Activated naive CD8-positive, alpha-beta T cell treated with anti-CD3 and anti-CD28 coated beads, Interleukin-2, amount 10 ng/mL, durations not matched to agents 7 days and 5 days (primary cell): ENCODE measurements at regions not wholly inside any gene's neighbourhood (a gene's known extent, or its start where the extent isn't known, plus 50 kb on each side); places are given as distances from the start of the nearest gene placed in this dataset.
A peak's percentile ranks its signal among the peaks of the same experiment; 100 is the strongest.
"Not testable (repeated sequence)": the region's sequence is repeated elsewhere in the genome, so short reads cannot be mapped to it uniquely, and the experiment has no call there.

Experiments
- ATAC-seq: fragments of 150-1000 bp; cut with Tn5 transposase; one replicate; pipeline ENCODE4 v1.10.0; 2021; ENCODE audit warnings: low read depth, moderate library complexity
- POLR2A ChIA-PET: fragments of 350-600 bp; sonication (Branson Sonifier 250); formaldehyde crosslinking; loops from one replicate; lab custom pipeline; 2021; ENCODE audit warnings: antibody characterized with exemption; lab: Charles Lee
- DNase-seq: peaks from one replicate; pipeline ENCODE4 v3.0.0; 2021
- H3K27ac Mint-ChIP-seq: one replicate; pipeline ENCODE4 v1.8.0; 2022; ENCODE audit warnings: mild to moderate bottlenecking, mixed read lengths
- H3K27me3 Mint-ChIP-seq: one replicate; pipeline ENCODE4 v1.8.0; 2022; ENCODE audit warnings: mild to moderate bottlenecking, moderate library complexity, mixed read lengths
- H3K36me3 Mint-ChIP-seq: one replicate; pipeline ENCODE4 v1.8.0; 2021; ENCODE audit warnings: mild to moderate bottlenecking, mixed read lengths
- H3K4me1 Mint-ChIP-seq: one replicate; pipeline ENCODE4 v1.8.0; 2021; ENCODE audit warnings: mixed read lengths
- H3K4me3 Mint-ChIP-seq: one replicate; pipeline ENCODE4 v1.8.0; 2022; ENCODE audit warnings: mild to moderate bottlenecking, moderate library complexity, mixed read lengths
- H3K9me3 Mint-ChIP-seq: one replicate; pipeline ENCODE4 v1.8.0; 2021; ENCODE audit warnings: mixed read lengths

DNA sequence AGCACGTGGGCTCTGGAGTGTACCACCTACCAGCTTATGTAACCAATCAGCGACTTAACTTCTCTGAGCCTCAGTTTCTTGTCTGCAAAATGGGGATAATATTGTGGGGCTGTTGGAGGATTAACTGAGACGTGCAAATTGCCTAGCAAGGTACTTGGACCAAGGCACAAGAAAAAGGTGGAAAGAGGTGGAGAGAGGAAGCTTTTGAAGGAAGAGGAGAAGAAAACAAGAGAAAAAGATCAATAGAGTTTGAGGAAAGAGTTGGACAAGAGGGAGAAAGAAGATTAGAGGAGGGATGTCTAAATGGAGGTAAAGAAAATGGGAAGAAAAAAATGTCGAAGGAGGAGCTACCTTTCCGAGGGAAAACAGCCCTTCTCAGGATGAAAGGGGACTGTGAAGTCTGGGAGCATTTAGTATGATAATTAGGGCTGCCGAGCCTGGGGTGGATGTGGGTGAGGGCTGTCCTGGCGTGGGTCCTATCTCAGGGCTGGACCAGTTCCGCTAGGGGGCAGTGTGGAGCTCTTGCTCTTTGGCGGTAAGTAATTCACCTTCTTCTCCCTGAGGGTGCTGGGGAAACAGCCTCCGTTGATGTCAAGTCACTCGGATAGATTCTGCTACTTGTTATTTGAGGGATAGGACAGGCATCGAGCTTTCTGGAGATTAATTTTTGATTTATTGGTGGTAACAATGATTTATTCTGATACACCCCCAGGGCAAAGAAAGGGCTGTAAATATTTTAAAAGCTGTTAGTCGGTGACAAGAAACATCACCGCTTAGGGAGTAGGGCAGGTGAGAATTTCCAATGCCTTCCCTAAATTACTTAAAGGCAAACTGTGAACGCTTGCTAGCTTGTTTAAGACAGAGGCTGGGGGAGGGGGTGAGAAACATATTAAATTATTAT lies 79.0 kb upstream of the NFASC start:
- Mint-ChIP-seq H3K4me3 (no peak overlapping the region), H3K27ac (no peak overlapping the region), H3K27me3 (peaks cover 37% of the 10 kb centered on the region), H3K4me1 (peaks cover 9% of the 10 kb centered on the region), H3K9me3 (no peaks in the 10 kb centered on the region), H3K36me3 (no peaks in the 10 kb centered on the region)
- DNase-seq (peak; percentile 82), ATAC-seq (peak; percentile 98)
- POLR2A ChIA-PET = interaction anchor here (0.6 to 1.0 kb wide), 3 partner anchors 11 to 116 kb away, joined by 3 to 6 read pairs (median 3); no protein-coding TSS in a partner anchor

DNA sequence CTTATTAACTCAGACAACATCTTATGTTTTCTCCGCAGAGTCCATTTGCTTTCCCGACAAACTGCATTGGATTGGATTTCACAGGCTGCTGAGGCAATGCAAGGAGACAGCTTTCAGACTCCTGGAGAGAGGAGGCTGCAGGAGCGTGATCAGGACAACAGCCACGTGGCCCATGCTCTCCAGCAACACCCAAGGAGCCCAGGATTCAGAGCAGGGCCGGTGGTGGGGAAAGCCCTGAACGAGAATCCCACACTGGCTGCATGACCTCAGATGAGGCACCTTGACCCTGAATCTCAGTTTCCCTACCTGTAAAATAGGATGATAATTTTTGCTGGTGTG lies 78.3 kb upstream of the NFASC start:
- no peaks in the 10 kb centered on the region for H3K36me3 Mint-ChIP-seq
- ATAC-seq = no peak
- H3K4me3 Mint-ChIP-seq = no peak overlapping the region
- H3K9me3 Mint-ChIP-seq = peaks cover 1% of the 10 kb centered on the region
- H3K27me3 Mint-ChIP-seq = peaks cover 33% of the 10 kb centered on the region
- peaks cover 9% of the 10 kb centered on the region for H3K4me1 Mint-ChIP-seq
- DNase-seq = no peak
- POLR2A ChIA-PET = interaction anchor here (0.6 to 1.0 kb wide), 2 partner anchors 15 to 117 kb away, joined by 3 to 6 read pairs; no protein-coding TSS in a partner anchor
- no peak overlapping the region for H3K27ac Mint-ChIP-seq

DNA sequence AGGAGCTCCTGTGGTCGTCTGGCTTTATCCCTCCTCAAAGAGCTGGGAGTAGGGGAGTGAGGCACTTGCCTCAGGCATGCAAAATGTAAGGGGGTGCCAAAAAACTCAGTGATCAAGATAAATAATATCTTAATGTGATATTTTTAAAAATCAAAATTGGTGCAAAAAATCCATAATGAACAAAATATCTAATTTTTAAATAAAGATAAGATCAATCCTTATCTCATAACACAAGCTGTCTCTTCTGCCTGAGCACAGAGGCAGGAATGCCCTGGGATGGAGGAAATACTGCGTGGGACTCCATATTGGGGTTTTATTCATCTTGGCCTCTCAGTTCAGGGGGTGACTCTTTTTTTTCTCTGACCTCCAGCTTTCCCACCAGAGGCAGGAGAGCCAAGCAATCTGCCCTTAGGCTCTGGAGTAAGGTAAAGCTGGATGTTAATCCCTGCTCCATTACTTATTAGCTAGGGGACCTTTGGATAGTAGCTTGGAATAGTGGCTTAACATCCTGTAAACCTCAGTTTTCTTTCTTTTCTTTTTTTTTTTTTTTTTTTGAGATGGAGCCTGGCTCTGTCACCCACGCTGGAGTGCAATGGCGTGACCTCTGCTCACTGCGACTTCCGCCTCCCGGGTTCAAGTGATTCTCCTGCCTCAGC lies 77.3 kb upstream of the NFASC start:
- Mint-ChIP-seq H3K27ac (no peak overlapping the region), H3K4me3 (no peak overlapping the region), H3K4me1 (peaks cover 9% of the 10 kb centered on the region), H3K27me3 (peaks cover 25% of the 10 kb centered on the region), H3K9me3 (peaks cover 1% of the 10 kb centered on the region), H3K36me3 (no peaks in the 10 kb centered on the region)
- no peak for DNase-seq
- ATAC-seq = no peak
- POLR2A ChIA-PET = no interaction called here

DNA sequence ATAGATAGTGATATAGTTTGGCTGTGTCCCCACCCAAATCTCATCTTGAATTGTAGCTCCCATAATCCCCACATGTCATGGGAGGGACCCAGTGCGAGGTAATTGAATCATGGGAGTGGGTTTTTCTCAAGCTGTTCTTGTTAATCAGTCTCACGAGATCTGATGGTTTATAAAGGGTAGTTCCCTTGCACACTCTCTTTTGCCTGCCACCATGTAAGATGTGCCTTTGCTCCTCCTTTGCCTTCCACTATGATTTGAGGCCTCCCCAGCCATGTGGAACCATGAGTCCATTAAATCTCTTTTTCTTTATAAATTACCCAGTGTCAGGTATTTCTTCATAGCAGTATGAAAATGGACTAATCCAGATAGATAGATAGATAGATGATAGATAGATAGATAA lies 73.8 kb upstream of the NFASC start:
- ATAC-seq, H3K9me3 Mint-ChIP-seq, POLR2A ChIA-PET, DNase-seq, H3K27ac Mint-ChIP-seq, H3K4me3 Mint-ChIP-seq, H3K36me3 Mint-ChIP-seq, H3K4me1 Mint-ChIP-seq: not testable (repeated sequence)
- H3K27me3 Mint-ChIP-seq = peaks cover 18% of the 10 kb centered on the region

DNA sequence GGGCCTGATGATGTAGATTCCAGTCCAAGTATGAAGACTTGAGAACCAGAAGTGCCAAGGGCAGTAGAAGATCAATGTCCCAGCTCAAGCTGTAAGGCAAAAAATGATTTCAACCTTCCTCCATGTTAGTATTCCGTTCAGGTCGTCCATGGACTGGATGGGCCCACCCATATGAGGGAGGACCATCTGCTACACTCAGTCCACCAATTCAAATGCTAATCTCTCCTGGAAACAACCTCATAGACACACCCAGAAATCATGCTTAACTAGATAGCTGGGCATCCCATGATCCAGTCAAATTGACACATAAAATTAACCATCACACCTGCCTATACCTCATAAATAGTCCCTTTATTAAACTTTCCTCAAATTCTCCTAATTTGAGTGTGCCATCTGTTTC lies 73.3 kb upstream of the NFASC start:
- peaks cover 18% of the 10 kb centered on the region for H3K27me3 Mint-ChIP-seq
- ATAC-seq = no peak
- POLR2A ChIA-PET = no interaction called here
- no peak for DNase-seq
- no peaks in the 10 kb centered on the region for H3K36me3 Mint-ChIP-seq
- no peak overlapping the region for H3K4me3 Mint-ChIP-seq
- H3K4me1 Mint-ChIP-seq = peaks cover 5% of the 10 kb centered on the region
- no peak overlapping the region for H3K27ac Mint-ChIP-seq
- H3K9me3 Mint-ChIP-seq = peaks cover 1% of the 10 kb centered on the region

DNA sequence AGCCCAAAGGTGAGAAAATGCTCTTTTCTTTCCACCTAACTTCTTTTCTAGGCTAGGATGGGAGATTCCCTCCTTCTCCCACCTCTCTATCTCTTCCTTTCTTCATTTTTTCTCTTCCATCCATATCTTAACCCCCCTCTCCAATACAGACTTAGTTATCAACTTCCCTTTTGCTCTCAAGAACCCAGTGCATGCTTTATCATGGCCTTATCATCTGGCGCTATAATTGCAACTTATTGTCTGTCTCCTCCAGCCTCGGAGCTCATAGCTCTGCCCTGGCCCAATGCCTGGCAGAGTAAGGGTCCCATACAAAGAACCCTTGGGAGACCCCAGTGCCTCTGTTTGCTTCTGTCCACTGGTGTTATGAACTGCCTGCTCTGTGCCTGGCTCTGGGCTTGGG lies 71.0 kb upstream of the NFASC start:
- no peak for ATAC-seq
- H3K27ac Mint-ChIP-seq = no peak overlapping the region
- no peak overlapping the region for H3K4me3 Mint-ChIP-seq
- H3K36me3 Mint-ChIP-seq = no peaks in the 10 kb centered on the region
- peaks cover 6% of the 10 kb centered on the region for H3K4me1 Mint-ChIP-seq
- POLR2A ChIA-PET = no interaction called here
- peaks cover 1% of the 10 kb centered on the region for H3K9me3 Mint-ChIP-seq
- DNase-seq = no peak
- H3K27me3 Mint-ChIP-seq = peaks cover 12% of the 10 kb centered on the region

DNA sequence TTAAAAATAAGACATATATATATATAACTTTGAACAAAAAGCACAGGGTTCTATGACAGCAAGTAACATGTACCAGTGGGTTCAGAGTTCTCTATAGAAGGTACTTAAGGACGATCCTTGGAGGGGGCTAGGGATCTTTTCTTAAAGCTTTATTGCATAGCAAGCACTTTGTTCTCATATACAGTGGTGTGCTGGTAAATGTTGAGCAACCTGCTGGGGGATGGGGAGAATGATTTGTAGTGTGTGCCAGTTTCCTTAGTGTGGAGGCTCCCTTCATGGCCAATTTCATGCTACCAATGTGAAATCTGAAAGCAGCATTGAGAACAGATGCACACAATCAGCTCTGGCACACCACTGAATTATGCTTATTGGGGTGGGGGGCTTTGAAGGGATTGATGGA lies 69.5 kb upstream of the NFASC start:
- Mint-ChIP-seq H3K27me3 (peaks cover 7% of the 10 kb centered on the region), H3K27ac (no peak overlapping the region), H3K36me3 (no peaks in the 10 kb centered on the region), H3K4me1 (peaks cover 6% of the 10 kb centered on the region), H3K4me3 (no peak overlapping the region), H3K9me3 (peaks cover 1% of the 10 kb centered on the region)
- ATAC-seq (no peak), DNase-seq (no peak)
- POLR2A ChIA-PET = no interaction called here

DNA sequence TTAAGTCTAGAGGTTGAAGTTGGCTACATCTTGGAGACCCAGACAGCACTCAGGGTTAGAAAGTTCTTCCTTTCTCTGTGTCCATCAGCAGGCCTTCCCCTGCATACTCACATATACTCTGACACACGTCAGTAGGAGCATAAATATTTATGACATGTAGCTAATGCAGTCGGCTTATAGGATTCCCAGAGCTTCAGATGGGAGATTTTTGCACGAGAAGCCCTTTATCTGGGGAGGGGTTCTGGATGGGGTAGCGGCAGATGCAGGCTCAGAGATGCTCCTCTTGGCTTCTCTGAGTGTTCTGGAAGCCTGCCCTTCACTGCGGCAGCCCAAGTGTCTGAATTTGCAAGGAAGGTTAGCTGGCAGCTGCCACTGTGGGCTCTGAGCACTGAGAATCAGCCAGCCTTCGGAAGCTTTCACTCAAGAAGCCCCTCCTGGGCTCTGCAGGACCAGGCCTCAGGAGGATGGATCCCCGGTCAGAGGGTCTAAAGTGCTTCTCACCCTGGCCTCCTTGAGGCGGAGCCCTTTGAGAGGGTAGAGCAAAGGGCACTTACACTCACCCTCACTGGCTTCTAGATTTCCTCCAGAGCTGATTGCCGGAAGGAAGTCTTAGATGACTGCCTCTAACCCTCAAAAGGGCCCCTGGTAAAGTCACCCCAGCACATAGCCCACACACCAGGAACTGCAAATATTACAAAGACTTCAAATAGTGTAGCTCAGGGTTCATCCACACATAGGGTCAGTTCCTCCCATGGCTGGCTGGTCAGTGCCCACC lies 68.1 kb upstream of the NFASC start:
- Mint-ChIP-seq H3K9me3 (no peaks in the 10 kb centered on the region), H3K27me3 (peaks cover 7% of the 10 kb centered on the region), H3K4me3 (no peak overlapping the region), H3K27ac (peak overlapping the region; percentile 72), H3K36me3 (no peaks in the 10 kb centered on the region), H3K4me1 (peaks cover 8% of the 10 kb centered on the region)
- POLR2A ChIA-PET = interaction anchor here (1.0 to 1.1 kb wide), 3 partner anchors 11 to 299 kb away, joined by 3 read pairs; no protein-coding TSS in a partner anchor
- peak; percentile 37 for ATAC-seq
- DNase-seq = no peak

DNA sequence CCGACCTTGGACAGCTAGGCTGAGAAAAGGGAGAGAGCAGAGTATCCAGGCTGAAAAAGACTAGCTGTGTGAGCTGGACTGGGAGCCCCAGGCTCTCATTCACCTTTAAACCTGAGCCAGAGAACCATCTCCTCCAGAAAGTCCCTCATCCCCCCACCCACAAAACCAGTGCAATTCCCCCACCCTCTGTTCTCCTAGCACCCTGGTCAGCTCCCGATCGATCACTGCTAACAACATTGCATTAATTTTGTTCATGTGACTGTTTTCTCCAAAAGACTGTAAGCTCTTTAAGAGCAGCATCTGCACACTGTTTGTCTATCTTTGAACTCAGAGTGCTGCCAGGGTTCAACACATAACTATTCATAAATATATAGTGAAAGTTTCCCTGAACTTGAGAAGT lies 67.1 kb upstream of the NFASC start:
- Mint-ChIP-seq H3K9me3 (no peaks in the 10 kb centered on the region), H3K27ac (peak overlapping the region; percentile 78), H3K27me3 (peaks cover 7% of the 10 kb centered on the region), H3K36me3 (no peaks in the 10 kb centered on the region), H3K4me1 (peaks cover 8% of the 10 kb centered on the region), H3K4me3 (no peak overlapping the region)
- no peak for ATAC-seq
- DNase-seq = no peak
- POLR2A ChIA-PET = interaction anchor here (1.0 to 1.1 kb wide), 2 partner anchors 297 to 300 kb away, joined by 3 read pairs; no protein-coding TSS in a partner anchor

DNA sequence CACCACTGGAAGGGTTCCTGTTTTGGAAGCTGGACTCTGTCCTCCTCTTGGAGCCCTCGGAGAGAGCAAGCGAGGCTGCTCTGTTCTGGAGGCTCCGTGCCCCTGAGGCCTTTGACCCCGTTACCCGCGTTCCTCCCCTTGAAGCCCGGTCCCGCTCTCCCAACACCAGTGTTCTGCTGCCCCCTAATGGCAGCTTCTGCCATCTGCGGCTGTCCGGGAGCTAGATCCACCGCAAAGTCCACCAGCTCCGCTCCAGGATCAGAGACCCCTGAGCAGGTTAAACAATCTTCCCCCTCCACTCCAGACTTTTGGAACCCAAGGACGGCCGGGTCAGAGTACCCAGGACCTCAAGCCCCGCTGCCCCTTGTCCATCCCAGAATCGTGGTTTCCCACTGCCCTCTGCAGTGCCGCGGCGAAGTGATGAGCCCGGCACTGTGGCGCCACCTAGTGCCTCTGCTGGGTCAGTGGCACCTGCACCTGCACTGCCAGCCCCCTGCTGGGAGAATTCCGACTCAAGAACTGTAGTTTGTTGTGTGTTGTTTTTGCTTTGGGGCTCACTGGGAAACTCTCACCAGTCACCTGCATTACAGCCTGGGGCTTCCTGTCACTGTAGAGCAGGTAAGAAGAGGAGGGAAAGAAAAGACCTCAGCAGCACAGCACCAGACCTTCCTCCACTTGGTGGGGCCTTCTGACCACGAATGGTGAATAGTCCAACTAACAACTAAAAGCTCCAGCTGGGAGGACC lies 63.5 kb upstream of the NFASC start:
- ATAC-seq (peak; percentile 91), DNase-seq (peak; percentile 89)
- H3K36me3 Mint-ChIP-seq = no peaks in the 10 kb centered on the region
- H3K27me3 Mint-ChIP-seq = peaks cover 2% of the 10 kb centered on the region
- peak overlapping the region; percentile 91 for H3K4me3 Mint-ChIP-seq
- no peaks in the 10 kb centered on the region for H3K9me3 Mint-ChIP-seq
- peaks cover 5% of the 10 kb centered on the region for H3K4me1 Mint-ChIP-seq
- POLR2A ChIA-PET = interaction anchor here (0.6 to 1.4 kb wide), 7 partner anchors 15 to 304 kb away, joined by 3 to 9 read pairs (median 4); no protein-coding TSS in a partner anchor
- H3K27ac Mint-ChIP-seq = peak overlapping the region; percentile 86

DNA sequence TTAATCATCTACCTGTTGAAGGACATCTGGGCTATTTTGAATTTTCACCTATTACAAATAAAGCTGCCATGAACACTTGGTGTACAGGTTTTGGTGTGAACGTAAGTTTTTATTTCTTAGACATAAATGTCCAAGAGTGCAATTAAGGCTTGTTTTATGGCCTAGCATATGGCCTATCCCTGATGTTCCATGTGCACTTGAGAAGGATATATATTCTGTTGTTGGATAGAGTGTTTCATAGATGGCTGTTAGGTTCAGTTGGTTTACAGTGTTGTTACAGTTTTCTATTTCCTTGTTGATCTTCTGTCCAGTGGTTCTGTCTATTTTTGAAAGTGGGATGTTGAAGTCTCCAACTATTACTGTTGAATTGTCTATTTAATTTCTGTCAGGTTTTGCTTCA lies 61.2 kb upstream of the NFASC start:
- POLR2A ChIA-PET = no interaction called here
- no peak overlapping the region for H3K27ac Mint-ChIP-seq
- H3K27me3 Mint-ChIP-seq = peaks cover 16% of the 10 kb centered on the region
- H3K4me3 Mint-ChIP-seq = no peak overlapping the region
- no peaks in the 10 kb centered on the region for H3K36me3 Mint-ChIP-seq
- H3K4me1 Mint-ChIP-seq = peaks cover 2% of the 10 kb centered on the region
- ATAC-seq = no peak
- DNase-seq = no peak
- no peaks in the 10 kb centered on the region for H3K9me3 Mint-ChIP-seq

DNA sequence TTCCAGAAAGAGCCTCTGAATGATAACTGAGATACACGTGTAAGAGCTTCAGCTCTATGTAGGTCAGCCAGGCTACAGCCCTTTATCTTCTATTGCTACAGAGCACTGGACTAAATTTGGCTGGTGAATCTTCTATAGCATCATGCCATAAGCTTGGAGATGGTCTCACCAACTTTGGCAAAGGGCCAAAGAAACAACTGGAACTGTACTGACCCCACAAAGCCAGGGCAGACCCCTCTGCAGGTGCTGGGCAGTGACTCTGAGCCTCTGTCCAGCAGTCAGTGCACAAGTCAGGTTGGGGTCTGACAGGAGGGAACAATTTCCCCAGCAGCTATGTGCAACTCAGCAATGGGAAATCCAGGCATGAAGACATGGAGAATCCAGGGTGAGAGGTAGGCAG lies 57.8 kb upstream of the NFASC start:
- POLR2A ChIA-PET = no interaction called here
- no peaks in the 10 kb centered on the region for H3K36me3 Mint-ChIP-seq
- H3K9me3 Mint-ChIP-seq = no peaks in the 10 kb centered on the region
- ATAC-seq = no peak
- no peak overlapping the region for H3K27ac Mint-ChIP-seq
- H3K27me3 Mint-ChIP-seq = peaks cover 22% of the 10 kb centered on the region
- no peaks in the 10 kb centered on the region for H3K4me1 Mint-ChIP-seq
- DNase-seq = no peak
- H3K4me3 Mint-ChIP-seq = no peak overlapping the region

DNA sequence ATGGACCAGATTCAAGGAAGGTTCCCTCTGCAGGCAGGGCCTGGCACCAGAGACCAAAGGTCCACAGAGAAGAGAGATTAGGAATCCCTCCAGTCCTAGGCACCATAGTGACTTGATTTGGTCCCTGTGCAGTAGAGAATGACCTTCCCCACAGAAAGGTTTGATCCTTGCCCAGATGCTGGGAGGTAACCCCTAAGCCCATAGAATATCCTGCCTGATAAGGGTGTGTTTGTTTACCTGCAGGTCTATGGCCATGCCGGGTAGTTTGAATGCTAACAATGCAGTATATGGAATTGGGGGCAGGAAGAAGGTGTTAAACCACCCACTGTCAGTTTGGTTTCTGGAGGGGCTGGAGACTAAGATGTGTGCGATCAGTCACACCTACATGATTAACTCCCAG lies 57.1 kb upstream of the NFASC start:
- ATAC-seq (no peak), DNase-seq (no peak)
- Mint-ChIP-seq H3K4me3 (no peak overlapping the region), H3K36me3 (no peaks in the 10 kb centered on the region), H3K9me3 (no peaks in the 10 kb centered on the region), H3K27ac (no peak overlapping the region), H3K27me3 (peaks cover 22% of the 10 kb centered on the region), H3K4me1 (no peaks in the 10 kb centered on the region)
- POLR2A ChIA-PET = no interaction called here
